ENCODE measurements at regions not wholly inside any gene's neighbourhood (a gene's known extent, or its start where the extent isn't known, plus 50 kb on each side); places are given as distances from the start of the nearest gene placed in this dataset.

- TF ChIP-seq POLR2AphosphoS5 (IDR thresholded peaks at IDR 0.05; ENCODE audit: low read depth, low read length), result no peak
- TF ChIP-seq POLR2A (IDR thresholded peaks at IDR 0.05; ENCODE audit: low read depth, low read length), result no peak
- TF ChIP-seq POU2F2 (IDR thresholded peaks at IDR 0.05; ENCODE audit: low read depth, low read length), result no peak
- TF ChIP-seq TAF1 (IDR thresholded peaks at IDR 0.05; ENCODE audit: low read depth, low read length), result no peak
- TF ChIP-seq SPI1 (IDR thresholded peaks at IDR 0.05; ENCODE audit: low read depth, low read length), result peak; percentile 58
- TF ChIP-seq PAX5 (IDR thresholded peaks at IDR 0.05; ENCODE audit: insufficient read depth, low read length, severe bottlenecking), result no peak
Measured at GRCh38 chr7:17488829-17489228, 190.4 kb downstream of the AHR start.
